Fibroblast of skin of right biceps (primary cell): ENCODE measurements at regions not wholly inside any gene's neighbourhood (a gene's known extent, or its start where the extent isn't known, plus 50 kb on each side); places are given as distances from the start of the nearest gene placed in this dataset.

Experiments used
- DNase-seq: peaks from one replicate; pipeline ENCODE4 v3.0.0-alpha.2; 2013

DNA sequence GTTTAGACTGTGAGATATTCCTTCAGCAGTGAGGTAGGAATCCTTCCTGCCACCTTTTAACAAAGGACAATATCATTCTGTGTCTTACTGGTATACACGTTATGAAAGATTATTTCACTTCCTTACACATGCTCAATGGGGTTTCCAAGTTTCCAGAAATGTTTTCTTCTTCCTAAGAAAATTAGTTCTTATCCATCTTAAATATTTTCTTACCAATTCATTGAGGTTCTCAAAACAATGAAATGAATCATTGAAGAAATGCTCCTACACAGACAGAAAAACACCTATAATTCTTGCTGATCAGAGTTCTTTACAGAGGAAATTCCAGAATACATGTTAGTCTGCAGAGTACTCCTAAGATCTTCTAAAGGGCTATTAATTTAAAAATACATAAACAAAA, 51.4 kb upstream of the SEC61G start:
- DNase-seq, result peak; percentile 17

DNA sequence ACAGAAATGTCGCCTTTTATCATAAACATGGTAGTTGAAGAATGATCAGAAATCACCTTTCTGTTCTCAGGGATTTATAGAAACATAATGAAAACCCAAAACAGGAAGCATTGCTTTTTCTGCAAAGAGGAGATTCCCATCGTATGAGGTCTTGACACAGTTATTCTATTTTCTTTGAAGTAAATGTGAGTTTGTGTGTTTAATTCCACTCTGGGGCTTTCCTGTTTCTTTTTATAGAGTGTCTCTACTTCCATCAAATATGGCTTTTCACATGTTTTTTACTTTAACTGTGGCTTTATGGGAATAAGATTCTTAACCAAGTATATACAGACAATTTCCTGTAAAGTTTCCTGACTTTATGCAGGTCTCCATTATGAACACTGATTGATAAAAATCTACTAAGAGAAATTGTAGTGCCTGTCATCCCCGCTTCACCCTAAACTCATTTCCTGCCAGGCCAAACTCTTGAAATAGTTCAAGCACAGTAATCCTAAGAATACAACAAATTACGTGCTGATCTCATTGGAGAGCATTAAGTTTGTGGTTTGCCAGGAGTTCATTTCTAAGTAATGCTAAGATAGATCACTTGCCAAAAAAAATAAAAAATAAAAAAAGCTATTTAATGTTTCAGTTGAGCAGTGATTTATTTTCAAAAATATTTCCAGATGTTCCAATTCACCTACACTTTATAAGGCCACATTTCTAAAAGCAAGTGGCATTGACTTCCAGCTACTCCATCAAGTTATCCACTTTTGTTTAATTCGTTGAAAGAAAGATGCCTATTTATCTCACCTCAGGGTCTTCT, 52.2 kb upstream of the SEC61G start:
- peak; percentile 89 for DNase-seq

DNA sequence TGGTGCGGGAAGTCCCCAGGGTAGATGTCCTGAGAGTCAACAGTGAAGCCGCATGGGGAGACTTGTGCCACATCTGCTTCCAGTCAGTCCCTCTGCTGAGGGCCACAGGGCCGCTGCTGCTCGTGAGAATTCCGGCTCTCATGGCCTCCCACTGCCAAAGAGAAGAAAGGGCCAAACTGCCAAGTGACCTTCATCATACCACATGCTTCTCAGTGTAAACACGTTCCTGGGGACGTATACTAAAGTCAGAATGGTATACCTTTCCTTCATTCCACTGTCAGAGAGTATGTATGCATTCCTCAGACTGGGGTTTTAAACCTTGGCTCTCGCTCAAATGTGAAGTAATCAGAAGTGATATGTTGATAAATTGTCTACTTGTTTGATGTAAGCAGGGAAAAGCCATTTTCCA, 52.8 kb upstream of the SEC61G start:
- DNase-seq, result peak; percentile 67

DNA sequence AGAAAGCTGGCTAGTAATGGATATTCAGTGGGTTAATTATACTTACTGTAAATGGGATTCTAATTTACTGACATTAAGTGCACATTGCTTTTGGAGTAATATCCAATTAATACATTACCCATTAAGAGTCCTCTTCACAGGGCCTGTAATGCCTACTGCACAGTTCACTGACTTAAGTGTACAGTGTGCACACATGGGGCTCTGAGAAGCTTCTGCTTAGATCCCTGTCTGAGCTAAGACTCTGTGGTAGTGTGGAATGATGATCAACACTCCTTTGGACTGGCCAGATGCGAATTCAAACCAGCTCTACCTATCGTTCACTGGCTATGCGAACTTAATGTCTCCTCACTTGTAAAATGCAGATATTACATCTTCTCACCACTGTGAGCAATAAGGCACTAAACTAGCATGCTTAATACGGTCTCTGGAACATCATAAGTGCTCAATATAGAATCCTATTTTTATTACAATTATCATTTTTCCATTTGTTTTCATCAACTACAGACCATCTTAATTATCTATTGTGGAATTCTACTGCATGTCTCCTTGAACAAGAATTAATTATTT, 53.8 kb upstream of the SEC61G start:
- DNase-seq, result no peak

DNA sequence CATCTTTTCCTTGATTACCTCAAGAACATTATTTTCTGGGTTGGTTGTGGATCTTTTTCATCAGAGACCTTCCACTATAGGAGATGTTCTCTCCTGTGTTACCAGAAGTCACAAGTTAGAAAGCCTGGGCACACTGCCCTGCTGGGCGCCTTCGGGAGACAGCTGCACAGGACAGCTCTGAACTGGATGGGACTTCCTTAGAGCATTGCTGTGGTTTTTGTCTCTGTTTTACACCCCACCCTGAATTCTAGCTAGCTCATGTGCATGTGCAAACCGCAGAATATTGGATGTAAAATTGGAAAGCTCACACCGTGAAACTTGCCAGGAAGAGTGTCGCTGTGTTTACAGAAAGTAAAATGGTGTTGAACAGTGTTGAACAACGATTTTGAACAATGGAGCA, 54.4 kb upstream of the SEC61G start:
- DNase-seq, result no peak

DNA sequence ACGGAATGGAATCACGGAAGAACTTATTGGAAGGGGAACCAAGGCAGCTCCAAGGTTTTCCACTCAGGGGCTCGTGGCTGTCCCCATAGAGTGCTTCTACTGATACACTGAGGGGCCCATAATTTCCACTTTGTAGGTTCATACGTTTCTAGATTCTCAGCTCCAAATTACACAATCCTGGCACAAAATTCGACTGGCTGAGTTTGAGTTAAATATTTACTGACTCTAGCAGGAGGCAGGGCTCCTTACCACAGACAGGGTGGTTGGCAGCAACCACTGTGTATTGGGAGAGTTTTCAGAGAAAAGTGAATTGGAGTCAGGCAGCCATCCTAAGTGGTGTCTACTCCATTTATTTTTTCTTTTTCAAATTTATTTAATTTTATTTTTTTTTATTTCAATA, 55.4 kb upstream of the SEC61G start:
- no peak for DNase-seq

DNA sequence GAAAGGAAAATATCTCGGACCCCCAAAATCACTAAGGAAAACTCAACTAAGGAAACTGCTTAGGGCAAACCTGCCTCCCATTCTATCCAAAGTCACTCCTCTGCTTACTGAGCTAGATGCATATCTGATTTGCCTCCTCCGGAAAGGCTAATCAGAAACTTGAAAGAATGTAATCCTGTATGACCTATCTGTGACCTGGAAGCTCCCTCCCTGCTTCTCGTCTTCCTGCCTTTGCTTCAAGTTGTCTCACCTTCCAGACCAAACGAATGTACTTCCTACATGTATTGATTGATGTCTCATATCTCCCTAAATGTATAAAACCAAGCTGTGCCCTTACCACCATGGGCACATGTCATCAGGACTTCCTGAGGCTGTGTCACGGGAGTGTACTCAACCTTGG, 58.1 kb upstream of the SEC61G start:
- DNase-seq, result no peak

DNA sequence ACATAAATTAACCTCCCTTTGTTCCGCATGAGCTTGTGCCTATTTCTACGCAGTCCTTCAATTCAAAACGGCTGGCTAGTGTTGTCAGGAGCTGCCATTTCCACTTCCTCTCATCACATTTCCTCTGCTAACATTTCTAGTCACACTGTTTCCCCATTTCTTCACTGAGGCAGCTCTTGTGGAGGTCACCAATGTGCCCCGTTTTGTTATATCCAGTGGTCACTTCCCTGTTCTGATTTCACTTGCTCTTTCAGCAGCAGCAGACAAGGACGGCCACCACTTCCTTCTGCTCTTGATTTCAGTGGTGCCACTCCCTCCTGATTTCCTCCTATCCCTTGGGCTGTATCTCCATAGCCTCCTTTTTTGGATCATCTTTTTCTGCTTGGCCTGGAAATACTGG, 64.8 kb upstream of the SEC61G start:
- no peak for DNase-seq

DNA sequence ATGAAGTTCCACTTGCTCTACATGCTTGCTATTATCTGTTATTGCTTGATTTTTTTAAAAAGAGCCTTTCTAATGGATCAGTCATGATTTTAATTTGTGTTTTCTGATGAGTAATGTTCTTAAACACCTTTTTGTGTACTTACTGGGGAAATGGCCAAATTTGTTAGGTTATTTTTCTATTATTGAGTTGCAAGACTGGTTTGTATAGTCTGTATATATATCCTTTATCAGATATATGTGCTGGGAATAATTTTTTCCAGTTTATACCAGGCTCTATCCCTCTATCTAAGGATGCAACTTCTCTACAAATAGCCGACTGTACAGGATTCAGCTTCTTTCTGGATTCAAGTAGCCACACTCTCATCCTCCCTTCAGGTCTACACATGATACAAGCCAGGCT, 65.6 kb upstream of the SEC61G start:
- DNase-seq, result no peak

DNA sequence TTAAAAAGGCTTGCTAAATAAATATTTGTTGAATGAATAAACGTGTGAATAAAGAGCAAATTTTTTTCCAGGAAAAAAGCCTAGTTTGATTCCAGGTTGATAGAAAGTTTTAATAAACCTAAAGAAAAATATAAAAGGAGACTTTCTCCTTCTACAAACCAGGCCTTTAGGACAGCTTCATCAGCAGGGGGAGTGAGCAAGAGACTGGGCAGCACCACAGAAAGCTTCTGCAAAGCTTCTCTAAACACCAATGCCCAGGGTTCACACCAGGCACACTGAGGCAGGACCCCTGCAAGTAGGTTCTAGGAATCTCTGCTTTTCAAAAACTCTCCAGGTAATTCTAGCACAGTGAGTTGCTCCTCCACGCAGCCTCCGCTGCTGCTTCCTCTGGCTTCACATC, 66.4 kb upstream of the SEC61G start:
- DNase-seq, result no peak

DNA sequence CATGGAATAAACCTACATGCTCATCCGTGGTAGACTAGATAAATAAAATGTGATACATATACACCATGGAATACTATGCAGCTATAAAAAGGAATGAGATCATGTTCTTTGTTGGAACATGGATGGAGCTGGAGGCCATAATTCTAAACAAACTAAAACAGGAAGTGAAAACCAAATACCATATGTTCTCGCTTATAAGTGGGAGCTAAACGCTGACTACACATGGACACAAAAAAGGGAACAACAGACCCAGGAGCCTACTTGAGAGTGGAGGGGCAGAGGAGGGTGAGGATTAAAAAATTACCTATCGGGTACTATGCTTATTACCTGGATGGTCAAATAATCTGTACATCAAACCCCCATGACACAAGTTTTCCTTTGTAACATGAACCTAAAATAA, 68.7 kb upstream of the SEC61G start:
- no peak for DNase-seq

DNA sequence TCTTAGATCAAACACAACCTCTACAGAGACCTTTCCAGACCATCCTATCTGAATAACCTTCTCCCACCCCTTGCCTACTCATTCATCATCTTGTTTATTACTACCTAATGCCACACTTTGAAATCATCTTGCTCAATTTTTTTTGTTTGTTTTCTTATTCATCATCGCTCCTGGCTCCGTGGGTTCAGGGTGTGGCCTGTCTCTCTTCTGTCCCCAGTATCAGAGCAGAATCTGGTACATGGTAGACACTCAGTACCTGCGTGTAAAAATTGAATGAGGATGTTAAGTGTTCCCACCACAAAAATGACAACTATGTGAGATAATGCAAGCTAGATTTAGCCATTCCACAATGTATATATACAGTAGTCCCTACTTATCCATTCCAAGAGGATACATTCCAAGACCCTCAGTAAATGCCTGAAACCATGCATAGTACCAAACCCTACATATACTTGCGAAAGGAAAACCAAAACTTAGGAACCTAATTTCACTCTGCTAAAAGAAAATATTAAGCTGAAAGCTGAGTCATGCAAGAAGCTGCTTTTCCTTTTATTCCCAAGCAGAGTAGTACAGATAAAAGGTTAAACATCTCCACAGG, 72.1 kb upstream of the SEC61G start:
- peak; percentile 46 for DNase-seq

DNA sequence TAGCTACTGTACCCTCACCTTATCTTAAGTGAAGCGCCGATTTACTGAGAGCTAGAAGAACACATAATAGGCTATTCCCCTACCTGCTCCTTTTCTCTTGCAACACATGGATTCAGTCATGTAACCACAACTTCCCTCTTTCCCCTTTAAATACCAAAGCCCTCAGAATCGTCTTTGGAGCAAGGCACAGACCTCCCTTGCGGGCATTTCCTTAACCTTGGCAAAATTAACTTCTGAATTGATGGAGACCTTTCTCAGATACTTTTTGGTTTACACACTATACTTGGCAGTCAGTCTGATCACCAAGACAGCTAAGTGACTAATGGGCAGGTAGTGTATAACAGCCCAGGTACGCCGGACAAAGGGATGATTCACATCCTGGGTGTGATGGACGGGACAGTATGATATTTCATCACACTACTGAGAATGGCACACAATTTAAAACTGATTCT, 72.7 kb upstream of the SEC61G start:
- no peak for DNase-seq

DNA sequence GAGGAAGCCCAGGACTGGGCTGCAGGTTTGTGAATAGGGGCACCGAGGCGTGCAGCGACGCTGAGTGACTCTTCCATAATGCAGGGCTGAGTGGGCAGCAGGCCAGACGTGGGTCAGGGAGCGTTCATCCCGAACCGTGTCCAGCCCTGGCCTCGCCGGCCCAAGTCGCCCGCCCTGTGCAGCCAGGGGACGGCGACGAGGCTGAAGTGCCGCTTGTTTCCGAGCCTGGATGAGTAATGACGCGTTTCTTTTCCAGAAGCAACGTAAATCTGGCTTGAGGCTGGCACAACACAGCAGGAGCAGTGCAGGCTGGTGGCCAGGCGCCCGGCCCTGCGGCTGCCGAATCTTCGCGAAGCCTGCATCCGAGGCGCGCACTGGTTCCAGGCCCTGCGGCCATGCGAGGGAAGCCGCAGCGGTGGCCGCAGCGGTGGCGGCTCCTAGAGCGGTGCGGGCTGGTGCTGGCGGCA, 74.0 kb upstream of the SEC61G start:
- DNase-seq, result no peak

DNA sequence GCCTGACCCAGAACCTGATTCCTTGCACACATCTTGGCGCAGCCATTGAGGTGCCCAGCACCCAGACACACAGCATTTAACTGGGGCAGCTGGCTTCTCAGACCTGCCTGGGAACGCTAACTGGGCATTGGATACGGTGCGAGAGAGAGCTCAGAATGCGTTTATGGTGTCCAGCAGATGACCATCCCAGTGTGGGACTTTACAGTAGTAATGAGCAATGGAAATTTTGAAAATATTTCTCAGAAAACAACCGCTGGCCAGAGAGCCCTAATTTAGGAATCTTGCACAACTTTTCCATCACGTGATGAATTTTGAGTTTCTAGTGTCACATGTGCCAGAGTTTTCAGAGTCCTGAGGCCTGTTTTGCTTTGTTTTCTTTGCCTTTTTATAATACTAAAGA, 78.2 kb upstream of the SEC61G start:
- no peak for DNase-seq

DNA sequence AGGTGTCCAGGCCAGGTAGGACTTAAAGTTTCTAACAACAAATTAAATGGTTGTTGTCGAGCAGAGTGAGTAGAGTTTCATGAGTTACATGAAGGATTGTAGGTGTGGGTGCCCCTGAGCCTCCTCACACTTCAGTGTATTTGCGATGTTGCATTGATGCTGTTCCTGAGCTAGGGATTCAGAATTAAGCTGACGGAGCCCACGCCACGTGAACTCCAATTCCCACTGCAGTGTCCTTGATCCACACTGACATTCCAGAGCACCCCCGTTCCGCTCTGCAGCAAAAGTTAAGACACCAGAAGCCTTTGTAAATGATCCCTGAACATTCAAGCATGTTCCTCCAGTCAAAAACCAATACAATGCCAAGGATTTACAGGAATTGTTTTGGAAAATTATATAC, 78.8 kb upstream of the SEC61G start:
- DNase-seq, result no peak

DNA sequence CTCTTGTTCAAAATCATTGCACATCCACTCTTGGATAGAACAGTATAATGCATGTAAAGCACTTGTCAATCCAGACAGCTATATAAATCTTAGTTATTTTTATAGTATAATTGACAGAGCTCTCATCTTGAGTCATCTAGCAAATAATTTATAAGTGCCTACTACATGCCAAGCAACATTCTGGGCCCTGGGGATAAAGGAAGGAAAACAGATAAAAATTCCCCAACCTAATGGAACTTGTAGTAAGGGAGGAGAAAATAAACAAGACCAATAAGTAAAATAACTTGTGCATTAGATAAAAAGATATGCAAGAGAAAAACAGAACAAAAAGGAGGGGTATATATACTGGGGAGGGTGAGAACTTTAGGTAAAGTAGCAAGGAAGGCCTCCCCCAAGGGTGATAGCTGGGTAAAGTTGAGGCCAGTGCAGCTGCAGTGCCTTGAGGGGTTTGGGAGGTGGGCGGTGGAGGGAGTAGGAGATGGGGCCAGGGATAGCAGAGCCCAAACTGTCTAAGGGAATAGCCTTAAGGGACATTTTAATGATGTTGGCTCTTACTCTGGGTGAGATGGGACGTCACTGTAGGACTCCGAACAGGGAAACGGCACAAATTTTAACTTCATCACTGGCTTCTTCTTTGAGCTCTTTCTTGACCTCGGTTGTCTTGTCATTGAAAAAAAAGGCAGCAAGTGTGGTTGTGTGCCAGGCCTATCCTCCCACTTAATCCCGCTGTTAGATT, 79.3 kb upstream of the SEC61G start:
- no peak for DNase-seq

DNA sequence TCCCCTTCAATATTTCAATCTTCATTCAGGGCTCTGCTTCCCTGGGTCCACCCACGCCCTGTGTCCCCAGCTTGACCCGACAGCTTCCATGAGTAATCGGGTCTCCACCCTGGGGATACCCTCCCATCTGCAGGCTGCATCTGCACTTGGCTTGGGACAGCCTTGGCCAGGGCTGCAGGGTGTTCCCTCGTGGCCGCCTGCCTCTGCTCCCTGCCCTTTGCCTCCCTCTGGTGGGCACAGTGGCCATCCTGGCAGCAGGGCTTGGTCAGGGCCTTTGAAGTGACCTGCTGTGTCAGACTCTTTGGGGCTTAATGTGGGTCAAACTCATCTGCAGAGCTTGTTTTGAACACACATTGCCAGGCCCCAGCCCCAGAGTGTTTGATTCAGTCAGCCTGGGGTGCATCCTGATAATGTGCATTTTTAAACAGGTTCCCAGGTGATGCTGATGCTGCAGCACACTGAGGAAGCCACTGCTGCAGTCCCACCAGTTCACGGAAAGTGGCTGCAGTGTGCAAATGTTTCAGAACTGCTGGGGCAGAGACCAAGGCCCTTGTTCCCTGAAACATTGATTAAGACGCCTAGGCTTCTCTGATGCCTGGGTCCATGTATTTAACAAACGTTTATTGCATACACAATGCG, 80.7 kb upstream of the SEC61G start:
- DNase-seq, result peak; percentile 19

DNA sequence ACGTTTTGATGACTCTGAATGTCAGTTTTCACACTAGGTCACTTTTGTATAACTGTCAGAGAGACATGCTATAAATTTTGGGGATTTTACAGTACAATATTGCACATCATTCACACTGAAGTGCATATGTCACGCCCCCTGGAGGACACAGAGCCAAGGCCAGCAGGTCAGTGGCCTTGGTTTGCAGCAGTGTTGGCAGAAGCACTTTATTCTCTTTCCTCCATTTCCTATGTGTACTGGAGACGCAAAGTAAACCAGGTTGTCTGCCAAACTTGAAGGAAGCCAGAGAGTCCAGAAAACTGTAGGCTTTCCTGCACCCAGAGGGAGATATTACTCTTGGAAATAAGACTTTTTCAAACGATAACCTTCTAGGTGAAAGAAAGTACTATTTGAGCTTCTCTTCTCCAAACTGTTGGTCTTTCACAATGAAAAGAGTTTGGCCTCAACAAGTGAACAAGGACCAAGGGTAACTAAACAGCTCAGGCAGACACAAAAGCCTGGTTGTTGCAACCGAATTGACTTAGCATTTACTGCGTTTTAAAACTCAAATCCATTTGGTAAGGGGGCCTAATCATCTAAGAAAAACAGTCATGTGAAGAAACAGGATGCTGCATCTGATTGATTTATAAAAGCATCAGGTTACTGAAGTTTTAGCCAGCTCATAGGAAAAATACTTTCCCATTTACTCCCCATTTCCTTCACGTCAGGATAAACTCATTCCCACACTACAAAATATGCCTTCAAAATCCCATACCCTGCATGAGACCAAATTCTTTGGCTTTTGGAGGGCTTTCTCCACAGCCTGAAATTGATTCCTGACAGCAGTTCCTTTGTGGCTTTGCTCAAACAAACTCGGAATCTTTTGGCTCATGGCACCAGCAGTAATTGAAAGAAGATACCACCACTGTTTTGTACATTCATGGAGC, 83.0 kb upstream of the SEC61G start:
- peak; percentile 93 for DNase-seq

DNA sequence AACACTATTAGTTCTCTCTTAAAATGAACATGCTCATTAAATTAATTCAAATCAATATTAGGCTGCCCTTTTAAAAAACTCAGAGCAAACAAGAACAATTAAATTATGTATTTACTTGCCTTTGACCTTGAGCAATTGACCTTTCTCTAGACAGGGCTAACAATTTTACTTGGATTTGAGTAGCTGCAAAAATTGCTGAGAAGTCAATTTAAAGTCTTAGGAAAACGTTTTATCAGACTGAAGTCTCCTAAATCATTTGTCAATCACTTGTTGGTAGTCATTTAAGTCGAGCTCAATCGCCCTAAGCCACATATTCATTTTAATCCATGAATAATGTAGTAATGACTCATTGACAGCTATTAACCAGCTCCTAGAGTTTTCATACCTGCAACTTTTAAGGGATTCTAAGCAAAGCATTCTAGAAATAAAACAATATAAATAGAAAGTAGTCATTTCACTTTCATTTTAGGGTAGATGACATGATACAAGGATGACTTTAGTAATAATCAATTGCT, 84.9 kb upstream of the SEC61G start:
- DNase-seq, result no peak

DNA sequence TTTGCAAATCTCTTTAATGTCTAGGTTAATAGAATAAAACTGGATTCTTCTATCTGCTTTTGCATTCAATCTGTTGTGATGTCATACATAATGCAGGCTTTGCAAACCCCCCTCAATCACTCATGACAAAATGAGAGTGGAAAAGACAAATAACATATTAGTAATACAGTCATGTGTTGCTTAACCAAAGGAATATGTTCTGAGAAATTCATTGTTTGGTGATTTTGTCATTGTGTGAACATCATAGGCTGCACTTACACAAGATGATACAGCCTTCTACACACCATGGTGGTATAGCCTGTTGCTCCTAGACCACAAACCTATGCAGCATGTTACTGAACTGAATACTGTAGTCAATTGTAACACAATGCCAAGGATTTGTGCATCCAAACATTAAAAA, 87.3 kb upstream of the SEC61G start:
- DNase-seq, result peak; percentile 44

DNA sequence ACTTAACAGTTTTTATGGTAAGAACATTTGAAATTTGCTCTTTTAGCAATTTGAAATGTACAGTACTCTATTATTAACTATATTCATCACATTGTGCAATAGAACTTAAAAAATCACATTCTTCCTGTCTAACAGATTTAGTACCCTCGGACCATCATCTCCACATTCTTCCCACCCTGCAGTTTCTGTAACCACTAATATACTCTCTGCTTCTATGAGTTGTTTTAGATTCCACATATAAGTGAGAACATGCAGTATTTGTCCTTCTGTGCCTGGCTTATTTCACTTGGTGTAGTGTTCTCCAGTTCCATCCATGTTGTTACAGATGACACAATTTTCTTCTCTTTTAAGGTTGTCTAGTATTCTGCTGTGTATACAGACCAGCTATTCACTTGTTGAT, 88.9 kb upstream of the SEC61G start:
- DNase-seq, result peak; percentile 12
